GM18907 (cell line): ENCODE measurements at regions not wholly inside any gene's neighbourhood (a gene's known extent, or its start where the extent isn't known, plus 50 kb on each side); places are given as distances from the start of the nearest gene placed in this dataset.
"Not testable (repeated sequence)": the region's sequence is repeated elsewhere in the genome, so short reads cannot be mapped to it uniquely, and the experiment has no call there.

Source experiments
- ATAC-seq: cut with Tn5 transposase; IDR thresholded peaks from one replicate; pipeline ENCODE4 v1.9.1; 2021; ENCODE audit warnings: mild to moderate bottlenecking, moderate library complexity; ENCODE audit not compliant: unreplicated experiment

DNA sequence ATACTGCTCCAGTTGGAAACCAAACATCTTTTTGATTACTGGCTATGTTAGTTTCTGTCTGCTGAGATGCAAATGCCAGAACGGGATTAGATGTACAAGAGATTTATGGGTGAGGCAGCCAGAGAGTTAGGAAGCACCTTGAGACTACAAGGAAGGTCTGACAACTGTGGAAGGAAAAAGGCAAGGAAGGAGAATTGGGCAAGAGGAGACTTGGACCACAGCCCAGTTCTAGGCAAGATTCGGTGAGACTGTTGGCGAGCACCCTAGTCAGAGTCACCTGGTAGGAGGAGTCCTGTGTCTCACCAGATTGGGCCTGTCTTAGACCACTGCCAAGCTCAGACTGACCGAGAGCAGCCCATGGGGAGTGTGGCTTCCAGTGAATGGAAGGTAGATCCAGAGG, 91.8 kb upstream of the F13A1 start:
- ATAC-seq = no peak

- no peak for ATAC-seq
Observed at GRCh38 chr6:6412700-6413099, 92.2 kb upstream of the F13A1 start.

DNA sequence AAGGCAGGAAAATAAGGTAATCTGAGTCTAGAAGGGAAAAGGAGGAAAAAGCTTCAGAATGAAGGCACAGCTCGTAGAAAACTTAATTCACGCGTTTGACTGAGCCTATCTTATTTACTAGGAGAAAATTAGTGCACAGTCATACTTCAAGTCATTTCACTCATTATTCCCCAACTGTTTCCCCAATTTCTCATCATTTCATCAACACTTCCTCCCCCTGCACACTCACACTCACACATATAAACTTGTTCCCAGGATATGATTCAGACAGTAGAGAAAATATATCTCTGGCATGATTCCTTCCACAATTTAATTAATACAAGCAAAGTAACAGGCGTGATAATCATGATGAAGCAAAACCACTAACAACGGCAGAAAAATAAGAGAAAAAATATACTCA, 94.5 kb upstream of the F13A1 start:
- no peak for ATAC-seq

GRCh38 chr6:6417475-6417874, 97.0 kb upstream of the F13A1 start:
- ATAC-seq = no peak

DNA sequence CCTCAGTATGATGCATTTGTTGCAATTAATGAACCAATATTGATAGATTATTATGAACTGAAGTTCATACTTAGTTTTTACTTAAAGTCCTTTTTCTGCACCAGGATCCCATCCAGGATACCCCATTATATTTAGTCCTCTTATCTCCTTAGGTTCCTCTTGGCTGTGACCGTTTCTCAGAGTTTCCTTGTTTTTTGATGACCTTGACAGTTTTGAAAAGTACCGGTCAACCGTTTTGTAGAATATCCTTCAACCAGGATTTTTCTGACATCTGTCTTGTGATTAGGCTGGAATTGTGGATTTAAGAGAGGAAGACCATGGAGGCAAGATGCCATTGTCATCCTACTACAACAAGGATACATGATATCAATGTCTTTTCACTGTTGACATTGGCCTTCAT, 98.0 kb upstream of the F13A1 start:
- no peak for ATAC-seq

DNA sequence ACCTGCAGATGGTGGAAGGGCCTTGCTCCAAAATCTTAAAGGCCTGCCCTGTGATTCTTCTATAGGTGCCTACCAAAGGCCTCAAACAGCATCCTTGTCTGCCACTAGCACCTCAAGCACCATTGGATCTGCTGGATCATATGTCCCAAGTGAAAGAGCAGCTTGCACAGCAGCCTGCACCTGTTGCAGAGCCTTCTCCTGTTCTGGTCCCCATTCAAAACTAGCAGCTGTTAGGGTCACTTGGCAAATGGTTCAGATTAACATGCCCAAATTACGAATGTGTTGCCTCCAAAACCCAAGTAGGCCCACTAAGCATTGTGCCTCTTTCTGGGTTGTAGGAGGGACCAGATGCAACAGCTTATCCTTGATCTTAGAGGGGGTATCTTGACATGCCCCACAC, 99.6 kb upstream of the F13A1 start:
- ATAC-seq = no peak

- ATAC-seq = no peak
Observed at GRCh38 chr6:6434151-6434550, 113.7 kb upstream of the F13A1 start.

DNA sequence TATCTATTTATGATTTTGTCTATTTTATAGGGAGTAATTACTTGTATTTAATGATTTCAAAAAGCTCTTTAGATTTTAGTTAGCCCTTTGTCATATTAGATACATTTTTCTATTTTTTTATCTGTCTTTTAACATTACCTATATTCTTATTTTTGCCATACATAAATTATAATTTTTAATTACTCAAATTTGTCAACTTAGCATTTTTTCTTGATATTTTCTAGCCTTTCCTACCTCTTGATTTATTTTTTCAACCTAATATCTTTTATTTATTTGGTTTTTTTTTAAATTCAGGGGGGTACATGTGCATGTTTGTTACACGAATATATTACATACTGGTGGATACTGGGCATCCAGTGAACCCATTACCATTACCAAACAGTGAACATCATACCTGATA, 114.3 kb upstream of the F13A1 start:
- ATAC-seq = no peak

DNA sequence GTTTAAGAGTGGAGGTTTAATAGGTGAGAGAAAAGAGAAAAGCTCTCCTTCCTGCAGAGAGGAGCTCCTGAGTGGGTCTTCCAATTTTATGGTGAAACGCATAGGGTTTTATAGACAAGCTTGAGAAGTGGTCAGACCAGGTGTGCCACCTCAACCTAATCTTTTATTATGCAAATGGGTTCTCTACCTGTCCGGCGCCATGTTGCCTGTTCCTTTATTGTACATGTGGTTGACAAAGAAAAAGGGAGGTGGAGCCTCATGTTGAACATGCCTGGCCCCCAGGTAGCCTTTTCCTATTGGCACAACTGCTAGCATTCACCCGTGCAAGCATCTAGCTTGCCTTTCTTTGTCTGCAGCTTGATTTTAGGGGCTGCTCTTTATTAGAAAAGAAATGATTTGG, 115.9 kb upstream of the F13A1 start:
- no peak for ATAC-seq

DNA sequence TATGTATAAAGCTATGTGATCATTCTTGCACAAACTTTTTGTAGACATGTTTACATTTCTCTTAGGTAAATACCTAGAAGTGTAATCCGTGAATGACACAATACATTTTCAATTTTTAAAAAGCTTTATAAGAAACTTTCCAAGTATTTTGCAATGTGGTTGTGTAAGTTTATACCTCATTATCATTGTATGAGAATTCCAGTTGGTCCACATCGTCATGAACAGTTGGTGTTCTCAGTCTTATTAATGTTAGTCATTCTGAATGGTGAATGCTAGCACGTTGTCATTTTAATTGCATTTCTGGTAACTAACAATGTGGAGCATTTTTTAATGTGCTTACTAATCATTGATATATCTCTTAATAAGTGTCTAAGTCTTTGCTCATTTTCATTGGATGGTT, 116.5 kb upstream of the F13A1 start:
- no peak for ATAC-seq

- ATAC-seq = no peak
Observed at GRCh38 chr6:6438286-6438685, 117.8 kb upstream of the F13A1 start.

DNA sequence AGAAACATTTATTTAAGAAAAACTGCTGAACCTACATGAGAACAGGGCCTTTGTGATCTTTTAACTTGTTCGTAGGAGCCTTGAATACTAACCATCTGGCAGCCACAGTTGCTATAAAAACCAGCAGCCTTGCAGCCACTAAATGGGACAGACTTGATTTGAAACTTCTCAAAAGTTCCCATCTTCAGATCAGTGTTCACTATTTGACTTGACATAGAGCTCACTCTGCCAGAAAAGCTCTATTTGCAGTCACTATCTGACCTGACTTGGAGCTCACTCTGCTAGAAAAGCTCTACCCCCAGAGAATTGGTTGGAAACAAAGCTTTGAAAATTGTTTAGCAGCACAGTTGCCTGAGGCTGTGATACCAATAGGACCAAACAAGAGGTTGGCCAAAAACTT, 119.3 kb upstream of the F13A1 start:
- ATAC-seq = no peak

GRCh38 chr6:6452002-6452401, 131.5 kb upstream of the F13A1 start:
- no peak for ATAC-seq

DNA sequence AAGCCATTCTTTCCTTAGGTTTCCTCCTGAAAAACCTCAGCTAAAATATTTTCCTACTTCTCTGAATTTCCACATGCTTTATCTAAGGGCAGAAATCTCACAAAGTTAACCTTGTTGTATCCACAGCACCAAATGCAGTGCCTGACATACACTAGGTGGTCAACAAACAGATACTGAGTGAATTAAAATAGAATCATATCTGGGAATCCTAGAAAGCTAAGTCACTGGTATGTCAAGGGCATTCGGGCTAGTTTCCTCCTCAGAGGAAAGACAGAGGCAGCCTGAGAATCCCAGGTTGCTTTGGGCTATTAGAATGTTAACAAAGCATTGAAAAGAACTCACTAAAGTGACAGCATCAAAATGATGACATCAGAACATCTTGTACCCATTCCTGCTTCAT, 132.7 kb upstream of the F13A1 start:
- no peak for ATAC-seq

GRCh38 chr6:6455272-6455671, 133.2 kb upstream of the LY86 start:
- ATAC-seq = no peak

- no peak for ATAC-seq
Observed at GRCh38 chr6:6458172-6458571, 130.3 kb upstream of the LY86 start.

DNA sequence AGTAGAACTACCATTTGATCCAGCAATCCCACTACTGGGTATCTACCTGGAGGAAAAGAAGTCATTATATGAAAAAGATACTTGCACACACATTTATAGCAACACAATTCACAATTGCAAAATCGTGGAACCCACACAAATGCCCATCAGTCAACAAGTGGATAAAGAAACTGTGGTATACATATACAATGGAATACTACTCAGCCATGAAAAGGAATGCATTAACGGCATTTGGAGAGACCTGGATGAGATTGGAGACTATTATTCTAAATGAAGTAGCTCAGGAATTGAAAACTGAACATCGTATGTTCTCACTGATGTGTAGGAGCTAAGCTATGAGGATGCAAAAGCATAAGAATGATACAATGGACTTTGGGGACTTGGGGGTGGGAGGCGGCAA, 128.6 kb upstream of the LY86 start:
- ATAC-seq = not testable (repeated sequence)

GRCh38 chr6:6460416-6460815, 128.1 kb upstream of the LY86 start:
- ATAC-seq = no peak

- ATAC-seq = no peak
Observed at GRCh38 chr6:6461138-6461537, 127.4 kb upstream of the LY86 start.

DNA sequence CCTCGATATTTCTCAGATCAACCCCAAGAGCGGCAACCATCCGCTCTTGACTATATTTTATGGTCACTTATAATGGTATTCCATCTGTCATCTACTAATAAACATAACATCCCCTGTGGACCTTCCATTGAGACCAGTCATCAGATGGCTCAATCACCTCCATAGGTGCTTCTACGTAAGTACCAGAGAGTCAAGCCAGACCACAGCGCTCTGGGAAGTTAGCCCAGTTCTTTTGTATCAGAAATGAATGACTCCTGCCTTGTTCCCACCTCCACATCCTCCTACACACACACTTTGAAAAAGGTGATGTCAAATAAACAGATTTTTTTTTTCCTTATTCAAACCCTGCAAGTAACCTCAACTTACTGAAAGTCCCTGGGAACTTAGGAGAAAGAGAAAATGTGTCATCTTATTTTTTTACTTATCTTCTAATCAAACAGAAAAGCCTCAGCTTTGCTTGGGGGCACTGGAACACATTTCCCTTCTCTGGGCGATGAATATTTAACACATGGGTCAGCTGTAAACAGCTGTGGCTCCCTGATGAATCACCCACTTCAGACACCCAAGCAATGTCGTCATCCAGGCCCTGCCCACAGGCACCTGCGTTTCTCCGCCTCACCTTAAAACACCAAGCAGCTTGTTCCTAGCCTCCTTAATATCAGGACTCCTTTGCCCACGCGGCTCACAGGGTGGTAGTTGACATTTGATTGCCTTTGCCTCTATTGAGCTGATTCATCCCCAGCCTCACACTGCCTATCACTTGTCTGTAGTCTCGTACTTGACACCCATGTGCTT, 121.4 kb upstream of the LY86 start:
- ATAC-seq = no peak

DNA sequence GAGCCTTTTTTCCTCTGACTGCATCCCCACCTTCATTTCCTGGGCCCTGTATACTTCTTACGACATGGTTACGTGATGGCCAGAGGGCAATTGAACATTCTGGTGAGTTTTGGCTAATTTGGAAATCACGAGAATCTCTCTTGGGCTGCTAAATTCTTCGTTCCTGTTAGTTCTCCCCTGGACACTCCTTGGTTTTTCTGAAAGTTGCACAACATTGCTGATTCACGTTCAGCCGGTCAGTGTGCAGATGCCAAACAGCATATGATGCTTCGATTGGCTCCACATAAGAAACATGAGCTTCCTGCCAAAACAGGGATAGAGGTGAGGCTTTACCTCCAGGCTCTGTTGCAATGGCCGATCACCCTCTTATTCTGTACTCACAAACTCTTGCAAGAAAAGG, 119.4 kb upstream of the LY86 start:
- ATAC-seq = no peak

DNA sequence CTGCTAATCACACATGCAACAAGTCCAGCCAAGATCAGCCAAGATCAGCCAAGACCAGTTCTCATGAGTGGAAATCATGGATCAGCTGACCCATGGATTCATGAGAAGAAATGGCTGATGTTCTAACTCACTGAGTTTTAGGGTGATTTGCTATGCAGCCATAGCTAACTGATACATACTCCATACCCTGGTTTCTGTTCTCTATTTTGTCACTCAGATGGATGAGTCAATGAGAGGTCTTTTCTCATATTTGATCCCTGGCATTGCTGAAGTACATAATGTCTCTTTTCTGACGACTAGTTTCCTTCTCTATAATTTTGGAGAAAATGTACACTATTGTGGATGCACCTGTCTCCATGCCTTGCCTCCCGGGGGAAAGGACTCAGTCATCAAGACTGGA, 118.4 kb upstream of the LY86 start:
- no peak for ATAC-seq

DNA sequence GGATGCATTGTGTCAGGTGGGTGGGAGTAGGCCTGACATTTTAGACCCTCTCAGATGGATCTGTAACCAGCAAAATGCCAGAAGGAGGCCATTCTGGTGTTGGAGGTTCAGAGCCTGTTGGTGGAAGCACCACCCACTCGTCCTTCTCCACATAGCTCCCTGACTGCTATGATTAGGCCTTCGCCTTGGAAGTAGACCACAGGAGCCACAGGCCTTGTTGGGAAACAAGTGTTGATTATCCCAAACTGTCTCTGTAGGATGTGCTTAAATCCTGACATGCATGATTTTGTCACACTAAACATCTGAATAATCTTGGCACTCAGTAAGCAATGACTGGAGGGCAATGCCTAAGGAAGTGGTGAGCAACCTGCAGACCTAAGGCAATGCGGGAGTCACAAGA, 117.2 kb upstream of the LY86 start:
- no peak for ATAC-seq
